DMS 273 treated with DMSO at 0.1 percent for 48 hours (cell line): ENCODE measurements at regions not wholly inside any gene's neighbourhood (a gene's known extent, or its start where the extent isn't known, plus 50 kb on each side); places are given as distances from the start of the nearest gene placed in this dataset.
"Not testable (repeated sequence)": the region's sequence is repeated elsewhere in the genome, so short reads cannot be mapped to it uniquely, and the experiment has no call there.

Source experiments
- DNase-seq: peaks from one replicate; lab custom pipeline; 2025; lab: John Stamatoyannopoulos, UW

DNA sequence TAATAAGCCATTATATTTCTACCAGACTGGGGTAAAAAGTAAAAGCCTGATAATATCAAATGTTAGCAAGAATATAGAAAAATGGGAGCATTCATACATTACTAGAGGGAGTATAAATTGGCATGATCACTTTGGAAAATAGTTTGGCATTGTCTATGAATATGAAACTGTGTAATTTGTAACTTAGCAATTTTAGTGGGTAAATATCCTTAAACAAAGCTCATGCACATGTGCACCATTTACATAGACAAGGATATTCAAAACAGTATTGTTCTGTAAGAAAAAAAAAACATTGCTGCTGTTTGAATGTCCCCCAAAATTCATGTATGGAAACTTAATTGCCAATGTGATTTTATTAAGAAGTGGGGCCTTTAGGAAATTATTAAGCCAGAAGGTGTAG is 166.4 kb upstream of the SLC27A6 start:
- DNase-seq = no peak

DNA sequence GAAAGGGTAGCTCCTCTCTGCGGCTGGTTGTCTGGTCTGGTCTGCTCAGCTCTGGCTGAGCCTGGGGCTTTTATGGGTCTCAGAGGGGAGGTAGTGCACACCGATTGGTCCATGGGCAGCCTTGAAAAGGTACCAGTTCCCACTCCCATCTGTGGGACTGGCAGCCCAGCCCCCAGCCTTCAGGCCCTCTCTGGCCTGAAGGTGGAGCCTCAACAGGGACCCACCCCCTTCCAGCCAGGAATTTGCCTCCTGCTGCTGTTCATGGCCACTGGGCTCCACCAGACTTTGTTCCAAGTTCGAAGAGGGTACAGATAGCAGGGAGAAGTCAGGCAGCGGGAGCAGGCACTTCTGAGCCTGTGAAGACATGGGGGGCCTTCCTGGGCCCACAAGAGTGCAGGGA is 165.3 kb upstream of the SLC27A6 start:
- DNase-seq = no peak

DNA sequence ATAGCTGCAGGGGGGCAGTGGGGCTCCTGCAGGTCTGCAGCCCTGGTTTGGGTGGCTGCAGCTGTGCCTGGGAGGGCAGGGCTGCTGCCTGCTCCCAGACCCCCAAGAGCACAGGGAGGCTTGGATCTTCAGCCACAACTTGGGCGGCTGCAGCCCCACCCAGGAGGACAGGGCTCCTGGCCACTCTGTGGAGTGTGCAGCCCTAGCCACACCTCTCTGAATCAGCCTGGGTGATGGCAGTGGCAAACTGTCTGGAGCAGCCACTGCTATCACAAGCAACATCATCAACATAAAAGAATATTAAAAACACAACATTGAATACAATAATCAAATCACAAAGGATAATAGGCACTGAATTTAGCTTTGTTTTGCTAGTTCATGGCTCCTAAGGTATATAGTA is 164.9 kb upstream of the SLC27A6 start:
- DNase-seq = no peak

DNA sequence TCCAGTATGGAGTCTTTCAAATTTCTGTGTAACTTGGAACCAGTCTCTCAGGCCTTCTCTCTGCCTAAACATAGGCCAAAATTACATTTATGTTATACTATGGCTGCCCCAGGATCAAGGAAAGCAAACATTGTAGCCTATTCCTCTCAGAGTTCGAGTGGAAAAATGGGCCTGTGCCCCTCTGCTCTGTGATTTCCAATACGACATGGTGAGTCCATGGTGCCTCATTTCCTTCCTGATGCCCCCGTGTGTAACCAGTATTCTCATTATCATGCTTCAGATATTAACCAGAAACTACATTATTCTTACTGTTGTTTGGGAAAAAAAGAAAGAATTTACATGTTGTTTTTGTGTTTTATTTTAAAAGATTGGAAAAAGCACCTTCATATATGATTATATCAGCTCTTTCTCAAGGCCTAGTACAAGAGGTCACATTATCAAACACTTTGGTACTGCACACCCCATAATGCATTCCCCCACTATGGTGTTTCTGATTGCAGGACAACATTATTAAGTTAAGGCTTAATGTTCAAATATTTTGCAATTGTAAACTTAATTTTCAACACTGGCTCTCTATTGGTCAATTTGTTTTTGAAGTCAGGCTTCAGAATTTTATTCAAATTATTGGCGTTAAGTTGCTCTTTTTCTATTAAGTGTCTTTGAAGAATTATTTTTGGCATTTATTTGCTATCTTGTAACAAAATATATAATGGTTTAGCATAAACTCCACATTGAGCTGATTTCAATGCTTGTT is 151.8 kb upstream of the SLC27A6 start:
- no peak for DNase-seq

DNA sequence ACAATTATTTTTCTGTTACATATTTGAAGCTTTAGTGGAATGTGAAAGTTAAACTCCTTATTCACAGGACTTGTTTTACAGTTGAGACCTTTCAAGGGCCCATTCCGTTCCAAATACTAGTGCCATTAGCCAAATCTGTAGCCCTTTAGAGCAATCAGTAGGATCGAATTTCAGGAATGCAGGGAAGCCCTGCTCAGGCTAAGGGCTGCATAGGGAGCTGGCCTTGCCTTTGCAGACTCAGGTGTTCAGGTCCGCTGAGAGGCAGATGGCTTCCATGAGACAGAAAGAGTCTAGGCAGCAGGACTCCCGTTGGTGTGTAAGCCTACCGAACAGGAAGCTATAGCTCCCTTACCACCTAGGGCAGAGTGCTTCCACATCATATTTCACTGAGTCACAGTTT is 150.1 kb upstream of the SLC27A6 start:
- DNase-seq = no peak

DNA sequence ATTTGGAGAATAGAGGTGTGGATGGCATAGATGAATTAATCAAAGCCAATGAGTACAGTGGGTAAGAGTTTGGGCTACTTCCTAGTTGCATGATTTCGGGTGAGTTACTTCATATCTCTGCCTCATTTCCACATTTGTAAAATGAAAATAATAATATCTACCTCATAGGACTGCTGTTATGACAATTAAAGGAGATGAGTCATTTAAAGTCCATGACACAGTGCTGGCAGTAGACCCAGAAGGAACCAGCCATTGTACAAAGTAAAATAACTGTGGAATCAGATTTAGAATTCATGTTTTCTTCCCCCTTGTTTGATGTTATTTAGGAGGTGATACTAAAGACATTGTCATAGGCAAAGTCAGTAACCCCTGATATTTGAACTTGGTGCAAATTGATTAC is 139.5 kb upstream of the SLC27A6 start:
- DNase-seq = no peak

DNA sequence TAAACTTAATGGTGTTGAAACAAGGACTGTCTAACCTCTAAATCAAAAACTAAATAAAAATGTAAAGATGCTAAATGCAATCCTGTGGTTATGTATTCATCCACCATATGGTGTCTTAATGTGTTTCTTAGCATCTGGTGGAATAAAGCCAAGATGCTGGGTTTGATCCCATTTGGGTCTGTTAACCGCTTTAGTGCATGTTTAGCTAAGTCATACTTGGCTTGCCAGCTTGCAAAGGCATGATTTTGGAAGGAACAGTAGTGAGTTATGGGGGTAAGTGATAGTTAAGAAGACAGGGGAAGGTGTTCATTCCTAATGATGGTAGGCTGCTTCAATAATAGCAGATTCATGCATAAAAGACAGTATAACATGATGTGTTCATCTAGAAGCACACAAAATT is 139.0 kb upstream of the SLC27A6 start:
- no peak for DNase-seq

DNA sequence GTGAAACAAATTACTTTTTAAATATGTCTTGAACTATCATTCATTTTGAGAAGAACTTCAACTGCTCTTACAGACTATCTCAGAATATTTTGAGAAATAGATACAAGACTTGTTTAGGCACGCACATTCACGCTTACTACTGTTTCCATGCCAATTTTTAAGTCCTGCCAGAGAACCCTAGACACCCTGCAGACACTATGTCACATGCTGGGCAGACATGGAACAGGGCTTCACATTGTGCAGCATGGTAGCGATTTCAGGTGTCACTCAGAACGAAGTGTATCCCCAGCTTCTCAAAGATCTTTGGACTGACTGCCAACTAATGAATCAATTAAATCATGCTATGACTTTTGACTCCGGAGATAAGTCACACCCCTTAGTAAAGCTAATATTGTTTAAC is 128.7 kb upstream of the SLC27A6 start:
- no peak for DNase-seq

DNA sequence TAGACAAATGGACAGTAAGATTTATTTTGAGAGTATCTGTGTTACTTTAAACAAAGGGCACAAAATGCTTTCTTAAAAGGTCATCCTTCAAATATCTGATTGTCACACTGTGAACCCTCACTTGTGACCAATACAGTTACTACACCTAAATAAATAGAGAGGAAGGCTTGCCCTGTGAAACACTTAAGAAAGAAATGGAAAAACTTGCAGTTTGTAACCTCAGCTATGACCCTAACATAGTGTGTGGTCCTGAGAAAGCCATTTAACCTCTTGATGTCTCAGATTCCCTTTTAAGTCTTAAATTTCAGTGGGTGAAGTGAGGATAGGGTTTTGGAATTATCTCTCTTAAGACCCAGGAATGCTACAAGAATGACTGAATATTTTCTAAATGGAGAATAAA is 126.7 kb upstream of the SLC27A6 start:
- DNase-seq = no peak

DNA sequence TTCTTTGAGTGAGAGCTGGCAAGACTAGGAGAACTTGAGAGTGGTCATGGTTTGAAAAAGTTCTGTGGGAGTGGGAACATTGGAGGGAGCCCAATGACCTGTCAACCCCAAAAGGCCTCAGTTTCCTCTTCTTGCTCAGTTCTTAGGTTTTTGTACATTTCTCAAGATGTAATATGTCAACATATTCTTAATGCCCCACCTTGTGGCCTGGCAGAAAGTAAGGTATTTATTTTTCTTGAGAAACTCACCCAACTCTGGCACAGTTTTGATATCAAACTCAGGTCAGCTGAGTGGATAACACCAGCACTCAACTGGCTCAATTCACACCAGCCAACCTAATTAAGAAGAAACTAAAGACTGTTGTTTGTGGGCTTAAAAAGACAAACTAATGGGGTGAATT is 123.0 kb upstream of the SLC27A6 start:
- DNase-seq = no peak

DNA sequence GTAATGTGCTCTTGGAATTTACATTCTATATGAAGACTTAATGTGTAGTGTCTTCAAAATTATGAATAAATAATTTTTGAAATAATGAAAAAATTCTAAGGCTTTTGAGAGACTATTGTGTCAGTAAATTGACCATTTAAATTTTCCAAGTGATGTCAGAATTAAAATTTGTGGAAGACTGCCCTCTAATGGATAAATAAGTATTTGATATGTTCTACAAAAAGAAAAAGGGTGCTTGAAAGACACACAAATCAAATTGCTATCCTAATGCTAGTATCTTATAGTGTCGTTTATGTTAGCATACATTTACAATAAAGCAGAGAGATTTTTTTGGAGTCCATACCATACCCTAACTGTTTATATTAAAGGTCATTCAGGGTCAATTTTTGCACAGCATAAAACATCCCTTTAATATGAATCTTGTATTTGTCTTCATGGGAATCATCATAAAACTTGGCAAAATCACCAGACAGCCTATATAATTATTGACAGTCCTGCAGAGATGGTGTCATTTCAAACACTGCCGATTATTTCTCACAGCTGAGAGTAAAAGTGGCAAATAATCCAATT is 120.8 kb upstream of the SLC27A6 start:
- no peak for DNase-seq

DNA sequence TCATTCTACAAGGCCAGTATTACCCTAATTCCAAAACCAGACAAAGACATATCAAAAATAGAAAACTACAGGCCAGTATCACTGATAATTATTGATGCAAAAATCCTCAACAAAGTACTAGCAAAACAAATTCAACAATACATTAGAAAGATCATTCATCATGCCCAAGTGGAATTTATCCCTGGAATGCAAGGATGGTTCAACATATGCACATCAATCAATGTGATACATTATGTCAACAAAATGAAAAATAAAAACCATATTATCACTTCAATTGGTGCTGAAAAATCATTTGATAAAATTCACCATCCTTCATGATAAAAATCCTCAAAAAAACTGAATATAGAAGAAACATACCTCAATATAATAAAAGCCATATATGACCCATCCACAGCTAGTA is 115.2 kb upstream of the SLC27A6 start:
- no peak for DNase-seq

DNA sequence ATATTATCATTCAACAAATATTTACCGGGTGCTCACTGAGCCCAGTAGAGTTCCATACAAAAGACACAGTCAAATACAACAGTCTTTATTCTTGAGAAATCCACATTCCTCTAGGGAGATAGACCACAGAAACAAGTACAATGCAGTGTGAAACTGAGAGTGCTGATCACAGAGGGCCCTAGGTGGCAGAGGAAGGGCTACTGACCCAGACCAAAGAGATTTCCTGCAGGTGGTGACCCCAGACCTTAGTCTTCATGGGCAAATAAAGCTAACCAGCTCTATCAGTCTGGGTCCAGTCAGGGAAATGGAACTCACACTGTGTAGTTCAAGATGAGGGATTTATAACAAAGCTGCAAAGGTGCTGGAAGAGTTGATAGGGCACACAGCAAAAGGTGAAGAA is 110.4 kb upstream of the SLC27A6 start:
- DNase-seq = no peak

DNA sequence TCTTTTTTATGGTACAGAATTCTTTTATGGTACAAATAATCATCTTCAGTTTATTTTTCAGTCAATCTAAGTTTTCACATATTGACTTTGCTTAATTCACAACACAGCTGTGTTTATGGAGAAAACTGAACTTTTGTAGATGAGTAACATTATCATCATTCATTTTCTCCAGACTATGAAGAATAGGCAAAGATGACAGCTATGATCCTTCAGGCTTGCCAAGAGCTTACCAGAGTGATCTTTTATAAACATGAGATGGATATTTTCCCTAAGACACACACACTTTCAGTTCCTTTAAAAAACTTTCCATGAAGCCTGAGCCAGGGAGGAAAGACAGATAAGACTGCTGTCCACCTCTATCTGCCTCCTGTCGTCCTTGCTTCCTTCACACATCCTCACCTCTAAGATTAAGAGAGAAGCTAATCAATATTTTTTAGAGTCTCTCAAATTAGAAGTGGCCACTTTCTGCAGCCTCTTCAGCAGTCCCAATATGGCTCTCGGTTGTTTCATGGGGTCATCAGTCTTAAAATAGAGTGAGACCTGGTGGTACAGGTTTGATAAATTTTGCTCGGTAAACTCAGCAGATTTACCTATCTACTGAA is 108.1 kb upstream of the SLC27A6 start:
- DNase-seq = no peak

DNA sequence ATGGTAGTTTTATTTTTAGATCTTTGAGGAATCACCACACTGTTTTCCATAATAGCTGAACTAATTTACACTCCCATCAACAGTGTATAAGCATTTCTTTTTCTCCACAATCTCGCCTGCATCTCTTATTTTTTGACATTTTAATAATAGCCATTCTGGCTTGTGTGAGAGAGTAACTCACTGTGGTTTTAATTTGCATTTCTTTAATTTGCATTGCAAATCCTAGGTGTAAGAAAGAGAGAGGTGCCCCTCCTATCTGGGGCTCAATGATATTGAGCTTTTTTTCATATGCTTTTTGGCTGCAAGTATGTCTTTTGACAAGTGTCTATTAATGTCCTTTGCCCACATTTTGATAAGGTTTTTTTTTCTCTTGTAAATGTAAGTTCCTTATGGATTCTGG is 106.3 kb upstream of the SLC27A6 start:
- DNase-seq = no peak

DNA sequence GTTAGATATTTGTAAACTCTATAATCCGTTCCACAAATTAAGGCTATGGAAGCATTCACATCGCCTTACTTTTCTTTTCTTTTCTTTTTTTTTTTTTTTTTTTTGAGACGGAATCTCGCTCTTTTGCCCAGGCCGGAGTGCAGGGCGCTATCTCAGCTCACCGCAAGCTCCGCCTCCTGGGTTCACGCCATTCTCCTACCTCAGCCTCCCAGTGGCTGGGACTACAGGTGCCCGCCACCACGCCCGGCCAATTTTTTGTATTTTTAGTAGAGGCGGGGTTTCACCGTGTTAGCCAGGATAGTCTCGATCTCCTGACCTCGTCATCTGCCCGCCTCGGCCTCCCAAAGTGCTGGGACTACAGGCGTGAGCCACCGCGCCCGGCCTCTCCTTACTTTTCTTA is 104.1 kb upstream of the SLC27A6 start:
- not testable (repeated sequence) for DNase-seq

DNA sequence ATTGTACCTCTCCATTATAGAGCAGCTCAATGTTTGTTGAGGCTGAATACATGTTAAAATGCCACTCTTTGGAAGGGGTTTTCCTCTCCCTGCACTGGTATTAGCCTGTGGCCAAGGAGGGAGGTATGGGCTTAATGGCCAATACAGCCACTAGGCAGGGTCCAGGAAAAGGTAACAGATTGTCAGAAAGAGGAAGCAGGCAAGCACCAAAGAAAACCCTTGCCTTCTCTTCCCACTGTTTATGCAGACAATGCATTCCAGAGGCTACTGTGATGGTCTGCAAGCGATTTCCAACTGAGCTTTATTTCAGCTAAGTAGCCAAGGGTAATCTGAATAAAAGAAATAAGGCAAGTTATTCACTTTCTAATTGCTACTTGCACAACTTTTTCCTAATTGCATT is 95.3 kb upstream of the SLC27A6 start:
- no peak for DNase-seq

DNA sequence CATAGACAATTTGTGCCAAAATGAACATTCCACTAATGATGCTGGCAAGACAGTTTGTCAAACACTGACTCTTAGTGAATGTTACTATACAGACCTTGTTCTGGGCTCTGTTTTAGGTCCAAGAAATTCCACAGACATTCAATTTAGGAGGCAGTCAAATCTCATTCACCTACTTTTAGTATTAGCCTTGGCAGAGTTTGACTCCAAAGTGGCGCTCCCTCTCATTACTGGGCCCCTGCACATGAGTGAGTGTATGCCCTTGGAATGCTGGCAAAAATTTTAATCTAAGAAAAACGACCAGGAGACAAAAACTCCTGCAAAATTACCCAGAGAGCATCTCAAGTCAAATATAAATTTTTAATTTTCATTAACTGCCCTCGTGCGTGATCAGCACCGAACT is 94.9 kb upstream of the SLC27A6 start:
- DNase-seq = no peak

DNA sequence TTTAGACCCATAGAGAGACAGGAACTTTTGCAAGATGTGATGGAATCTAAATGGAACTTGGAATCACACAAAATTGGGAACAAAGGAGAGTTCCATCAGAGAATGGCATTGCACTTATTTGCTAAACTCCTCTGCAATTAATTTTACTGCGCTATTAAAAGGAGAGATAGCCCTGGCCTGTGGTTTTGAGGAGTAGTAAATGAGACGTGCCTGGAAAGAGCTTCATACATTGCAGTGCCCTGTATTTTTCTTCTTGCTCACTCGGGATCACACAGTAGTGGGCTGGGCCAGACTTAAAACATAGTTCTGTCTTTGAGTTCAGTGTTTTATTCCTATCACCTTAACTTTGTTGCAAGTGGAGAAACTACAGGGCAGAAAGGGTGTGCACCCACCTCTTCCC is 94.4 kb upstream of the SLC27A6 start:
- DNase-seq = no peak

DNA sequence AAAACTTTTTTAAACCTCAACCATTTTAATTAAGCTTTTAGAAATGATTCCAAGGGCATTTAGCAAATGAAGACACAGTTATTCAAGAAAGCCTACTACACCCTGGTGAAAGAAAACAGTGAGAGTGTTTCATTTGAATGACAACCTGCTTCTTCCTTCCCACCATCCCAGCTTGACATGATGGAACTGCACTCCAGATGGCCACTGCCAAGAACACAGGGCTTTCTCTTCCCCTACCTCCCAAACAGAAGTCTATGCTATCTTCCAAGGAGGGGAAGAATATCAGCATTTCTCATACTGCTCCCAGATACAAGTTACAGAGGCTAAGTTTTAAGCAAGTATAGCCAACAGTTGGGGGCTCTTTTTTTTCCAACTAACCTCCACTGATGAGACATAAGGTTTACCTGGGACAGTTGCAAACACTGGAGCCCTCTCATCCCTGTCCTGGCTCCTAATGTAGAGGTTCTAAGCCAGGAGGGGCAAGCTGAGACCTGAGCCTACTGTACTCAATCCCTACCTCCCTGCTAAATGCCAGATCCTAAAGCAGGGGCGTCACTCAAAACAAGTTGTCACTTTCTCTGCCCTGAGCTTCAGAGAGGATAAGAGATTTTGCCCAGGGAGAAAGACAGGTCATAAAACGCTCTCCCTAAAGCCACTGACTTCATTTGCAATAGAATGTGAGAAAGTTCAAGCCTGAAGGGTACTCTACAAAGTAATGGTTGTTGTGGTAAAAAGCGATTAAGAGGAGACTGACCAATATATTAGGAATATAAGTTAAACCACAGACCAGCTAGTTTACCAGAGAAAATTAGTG is 88.5 kb upstream of the SLC27A6 start:
- no peak for DNase-seq

DNA sequence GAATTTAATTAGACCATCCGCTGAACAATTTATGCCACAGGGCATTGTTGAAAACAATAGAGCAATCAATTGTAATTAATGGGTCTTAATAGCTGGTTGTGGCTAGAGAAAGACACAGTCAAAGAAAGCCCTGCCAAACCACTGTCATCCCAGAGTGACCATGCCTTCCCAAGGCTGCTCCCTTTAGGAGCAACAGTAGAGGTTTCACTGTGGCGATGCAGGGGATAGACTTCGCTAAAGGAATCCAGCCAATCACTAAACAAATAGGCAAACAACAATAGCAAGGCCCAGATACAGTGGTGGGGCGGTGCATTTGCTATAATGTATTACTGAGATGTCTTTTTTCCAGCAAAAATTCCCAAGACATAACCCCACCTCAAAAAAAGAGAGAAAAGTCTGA is 87.8 kb upstream of the SLC27A6 start:
- no peak for DNase-seq

DNA sequence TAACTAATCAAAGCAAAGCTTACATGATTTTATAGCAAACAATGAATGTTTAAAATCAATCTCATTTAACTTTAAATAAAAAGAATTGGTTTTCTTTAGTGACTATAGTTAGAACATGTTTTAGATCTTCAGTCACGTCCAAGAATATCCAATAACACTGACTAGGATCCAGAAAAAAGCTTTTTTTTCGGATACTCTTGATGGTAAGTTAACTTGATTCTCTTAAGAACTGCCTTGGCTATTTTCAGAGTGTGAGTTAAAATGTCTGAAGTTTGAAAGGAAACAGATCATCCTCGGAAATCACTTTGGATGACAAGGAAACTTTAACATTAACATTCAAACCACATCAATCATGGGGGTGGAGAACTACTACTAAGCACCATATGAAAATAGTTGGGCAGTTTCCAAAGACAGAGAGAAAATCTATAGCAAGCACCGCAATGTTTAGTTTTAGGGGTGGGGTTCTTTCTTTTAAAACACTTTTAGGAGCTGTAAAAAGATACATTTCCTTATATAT is 83.7 kb upstream of the SLC27A6 start:
- no peak for DNase-seq
